Body of pancreas (tissue), 4 donors: ENCODE measurements at regions not wholly inside any gene's neighbourhood (a gene's known extent, or its start where the extent isn't known, plus 50 kb on each side); places are given as distances from the start of the nearest gene placed in this dataset.
"Not testable (repeated sequence)": the region's sequence is repeated elsewhere in the genome, so short reads cannot be mapped to it uniquely, and the experiment has no call there.

Source experiments
- ATAC-seq: fragments of 150-250 bp; one replicate; pipeline ENCODE4 v1.9.1; 2016
- DNase-seq, 4 donors: peaks; one replicate each; pipeline ENCODE4 v3.0.0-alpha.2; 2019
- H3K27ac ChIP-seq, 4 donors: fragments of 200-600 bp; sonication (generic); 1 replicate in 3 of 4; 2 replicates in 1 of 4; pipeline versions ENCODE4 v1.5.1 to v1.6.1; 2016 to 2019; ENCODE audit warnings: mild to moderate bottlenecking in 1 of 4, mixed read lengths in 1 of 4, moderate library complexity in 1 of 4
- H3K27me3 ChIP-seq, 2 donors: fragments of 200-600 bp; sonication (generic); one replicate each; pipeline ENCODE4 v1.6.0; 2016; ENCODE audit warnings: mild to moderate bottlenecking in 1 of 2
- H3K36me3 ChIP-seq, 2 donors: fragments of 200-600 bp; sonication (generic); replicated peaks in 1 of 2; 2 replicates each; pipeline ENCODE4 v1.5.1; 2016; ENCODE audit warnings: low read depth in 2 of 2; ENCODE audit not compliant: insufficient read depth in 1 of 2
- H3K4me1 ChIP-seq: fragments of 200-600 bp; sonication (generic); one replicate; pipeline ENCODE4 v1.6.0; 2016
- H3K4me3 ChIP-seq, 2 donors: fragments of 200-600 bp; sonication (generic); 1 replicate in 1 of 2; 2 replicates in 1 of 2; pipeline ENCODE4 v1.5.1; 2016 to 2019
- H3K9me3 ChIP-seq, 3 donors: fragments of 200-600 bp; sonication (generic); 1 replicate in 2 of 3; 2 replicates in 1 of 3; pipeline ENCODE4 v1.5.1; 2016
- POLR2A ChIP-seq, 3 donors: fragments of 450-650 bp; IDR thresholded peaks; one replicate each; pipeline ENCODE4 v1.6.1; 2016; ENCODE audit warnings: antibody characterized with exemption in 3 of 3, mild to moderate bottlenecking in 2 of 3
- WGBS, 2 donors: methylation state at CpG; one replicate each; pipeline ENCODE4 v1.1.5; 2017; 5-methylcytosine and 5-hydroxymethylcytosine counted together
- intact Hi-C: fragments of 100-400 bp; cut with DNase I; formaldehyde crosslinking; loops from one replicate; pipeline ENCODE4 v1.15.1; 2023
- TF ChIP-seq, protein P1 (sequence below), 7 experiments: fragments of 450-650 bp in 4 of 7; fragments of 200-600 bp in 3 of 7; sonication (generic) in 3 of 7; IDR thresholded peaks; one replicate each; pipeline ENCODE4 v1.5.1; 2016 to 2019; ENCODE audit warnings: antibody characterized with exemption in 7 of 7

DNA sequence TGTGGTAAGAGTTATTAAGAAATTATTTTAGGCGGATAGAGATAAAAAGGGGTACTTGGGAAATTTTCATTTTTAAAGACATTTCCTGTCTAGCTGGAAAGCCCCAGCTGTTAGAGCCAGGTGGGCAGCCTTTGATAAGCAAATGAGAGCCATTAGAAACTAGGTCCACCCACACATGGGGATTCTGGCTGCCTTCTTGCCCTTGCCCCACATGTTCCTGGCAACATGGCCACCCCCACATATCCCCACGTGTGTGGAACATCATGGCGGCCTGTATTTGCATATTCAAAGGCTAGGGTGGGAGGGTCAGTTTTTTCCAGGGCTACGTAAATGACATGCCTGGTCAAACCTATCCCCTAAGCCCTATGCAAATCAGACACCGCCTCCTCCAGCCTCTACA lies 1382.1 kb downstream of the AACS start:
- Histone ChIP-seq H3K4me3 (no peak overlapping the region), H3K27me3 (no peaks in the 10 kb centered on the region), H3K4me1 (no peaks in the 10 kb centered on the region), H3K9me3 (no peaks in the 10 kb centered on the region), H3K27ac (no peak overlapping the region), H3K36me3 (no peaks in the 10 kb centered on the region)
- TF ChIP-seq POLR2A (IDR thresholded peaks at IDR 0.05), result no peak
- TF ChIP-seq, protein P1, sequence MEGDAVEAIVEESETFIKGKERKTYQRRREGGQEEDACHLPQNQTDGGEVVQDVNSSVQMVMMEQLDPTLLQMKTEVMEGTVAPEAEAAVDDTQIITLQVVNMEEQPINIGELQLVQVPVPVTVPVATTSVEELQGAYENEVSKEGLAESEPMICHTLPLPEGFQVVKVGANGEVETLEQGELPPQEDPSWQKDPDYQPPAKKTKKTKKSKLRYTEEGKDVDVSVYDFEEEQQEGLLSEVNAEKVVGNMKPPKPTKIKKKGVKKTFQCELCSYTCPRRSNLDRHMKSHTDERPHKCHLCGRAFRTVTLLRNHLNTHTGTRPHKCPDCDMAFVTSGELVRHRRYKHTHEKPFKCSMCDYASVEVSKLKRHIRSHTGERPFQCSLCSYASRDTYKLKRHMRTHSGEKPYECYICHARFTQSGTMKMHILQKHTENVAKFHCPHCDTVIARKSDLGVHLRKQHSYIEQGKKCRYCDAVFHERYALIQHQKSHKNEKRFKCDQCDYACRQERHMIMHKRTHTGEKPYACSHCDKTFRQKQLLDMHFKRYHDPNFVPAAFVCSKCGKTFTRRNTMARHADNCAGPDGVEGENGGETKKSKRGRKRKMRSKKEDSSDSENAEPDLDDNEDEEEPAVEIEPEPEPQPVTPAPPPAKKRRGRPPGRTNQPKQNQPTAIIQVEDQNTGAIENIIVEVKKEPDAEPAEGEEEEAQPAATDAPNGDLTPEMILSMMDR (IDR thresholded peaks at IDR 0.05), result no peak
- 81 to 83% methylated on average over 5 of the region's 5 CpGs for WGBS, 2 donors
- ATAC-seq (no peak), DNase-seq (no peak)
- intact Hi-C loops, result no loop called here

DNA sequence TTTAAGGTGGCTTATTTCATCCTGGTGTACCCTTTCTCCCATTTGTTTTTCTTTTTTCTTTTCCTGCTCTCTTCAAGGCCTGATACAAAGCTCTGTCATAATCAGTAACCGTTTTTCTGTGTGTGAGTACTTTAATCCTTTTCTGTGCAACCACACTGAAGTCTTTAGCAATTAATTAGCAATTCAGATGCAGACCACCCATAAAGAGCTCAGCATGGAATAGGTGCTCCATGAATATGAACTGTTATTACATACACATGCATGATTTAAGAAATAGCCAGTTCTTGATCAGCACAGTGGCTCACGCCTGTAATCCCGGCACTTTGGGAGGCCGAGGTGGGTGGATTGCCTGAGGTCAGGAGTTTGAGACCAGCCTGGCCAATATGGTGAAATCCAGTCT lies 1386.6 kb downstream of the AACS start:
- intact Hi-C loops, result no loop called here
- no peaks in the 10 kb centered on the region for H3K27me3 ChIP-seq
- no peak overlapping the region for H3K27ac ChIP-seq
- no peak overlapping the region for H3K4me3 ChIP-seq
- H3K36me3 ChIP-seq, result no peaks in the 10 kb centered on the region
- H3K9me3 ChIP-seq, result no peaks in the 10 kb centered on the region
- DNase-seq, result no peak
- TF ChIP-seq POLR2A (IDR thresholded peaks at IDR 0.05), result no peak
- TF ChIP-seq, protein P1 (IDR thresholded peaks at IDR 0.05), result no peak
- no peak for ATAC-seq
- WGBS, 2 donors, result 66 to 68% methylated on average over 4 of the region's 4 CpGs
- H3K4me1 ChIP-seq, result no peaks in the 10 kb centered on the region

DNA sequence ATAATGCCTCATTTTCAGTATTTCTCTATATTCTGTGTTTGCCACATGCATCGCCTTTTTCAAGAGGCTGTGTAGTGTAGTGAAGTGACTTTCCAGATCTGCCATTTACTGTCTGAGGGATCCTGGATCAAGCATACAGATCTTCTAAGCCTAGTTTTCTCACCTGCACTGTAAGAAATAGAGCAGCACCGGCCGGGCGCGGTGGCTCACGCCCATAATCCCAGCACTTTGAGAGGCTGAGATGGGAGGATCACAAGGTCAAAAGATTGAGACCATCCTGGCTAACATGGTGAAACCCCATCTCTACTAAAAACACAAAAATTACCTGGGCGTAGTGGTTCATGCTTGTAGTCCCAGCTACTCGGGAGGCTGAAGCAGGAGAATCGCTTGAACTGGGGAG lies 1387.5 kb downstream of the AACS start:
- 96 to 97% methylated on average over 9 of the region's 9 CpGs for WGBS, 2 donors
- DNase-seq, H3K4me3 ChIP-seq, intact Hi-C loops, H3K4me1 ChIP-seq, H3K36me3 ChIP-seq, ATAC-seq, H3K27ac ChIP-seq, H3K27me3 ChIP-seq, H3K9me3 ChIP-seq: not testable (repeated sequence)

DNA sequence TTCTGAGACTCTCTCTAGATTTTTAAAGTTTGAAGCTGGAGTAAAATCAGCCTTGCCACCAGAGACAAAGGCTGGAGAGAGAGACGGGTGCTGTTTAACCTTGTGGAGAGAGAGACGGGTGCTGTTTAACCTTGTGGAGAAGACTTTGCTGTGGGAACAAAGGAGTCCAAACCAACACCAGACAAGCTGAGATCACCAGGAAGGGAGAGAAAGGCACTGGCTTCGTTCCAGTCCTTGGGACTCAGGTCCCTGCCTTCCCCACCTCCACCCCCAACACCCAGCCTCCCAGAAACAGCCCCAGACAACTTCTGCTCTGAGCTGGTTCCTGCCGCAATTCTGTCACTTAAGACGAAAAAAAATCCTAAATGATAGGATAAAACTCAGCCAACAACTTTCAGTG lies 1389.3 kb downstream of the AACS start:
- intact Hi-C loops, result no loop called here
- Histone ChIP-seq H3K4me1 (no peaks in the 10 kb centered on the region), H3K4me3 (no peak overlapping the region), H3K27me3 (no peaks in the 10 kb centered on the region), H3K36me3 (no peaks in the 10 kb centered on the region), H3K27ac (no peak overlapping the region), H3K9me3 (no peaks in the 10 kb centered on the region)
- ATAC-seq, result no peak
- 56 to 71% methylated on average over 5 of the region's 5 CpGs for WGBS, 2 donors
- TF ChIP-seq, protein P1 (IDR thresholded peaks at IDR 0.05), result no peak
- no peak for TF ChIP-seq POLR2A (IDR thresholded peaks at IDR 0.05)
- DNase-seq, result peak in 1 of 4 donors; percentile 24

DNA sequence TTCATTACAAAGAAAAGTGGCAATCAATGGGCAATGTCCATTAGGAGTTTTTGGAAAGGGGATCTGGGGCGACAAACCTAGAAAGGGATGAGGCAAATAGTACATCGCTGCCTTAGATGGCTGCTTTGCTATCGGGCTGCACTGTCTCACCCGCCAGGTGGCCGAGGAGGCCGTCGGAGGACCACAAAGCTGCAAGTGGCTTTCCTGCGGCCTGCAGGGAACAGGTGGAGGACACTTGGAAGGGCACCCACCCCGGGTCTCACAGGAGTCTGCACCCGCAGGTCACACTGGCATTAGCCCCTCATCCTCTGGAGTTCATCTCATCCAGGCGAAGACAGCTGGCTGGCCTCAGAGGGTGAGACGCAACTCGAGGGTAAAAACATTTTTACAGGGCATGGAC lies 1392.5 kb downstream of the AACS start:
- intact Hi-C loops, result no loop called here
- no peak for ATAC-seq
- TF ChIP-seq POLR2A (IDR thresholded peaks at IDR 0.05), result no peak
- TF ChIP-seq, protein P1 (IDR thresholded peaks at IDR 0.05), result no peak

More for the DNA sequence above, 1392.5 kb downstream of the AACS start:
- WGBS, 2 donors, result 91 to 94% methylated on average over 13 of the region's 13 CpGs
- no peak for DNase-seq
- Histone ChIP-seq H3K27ac (no peak overlapping the region), H3K9me3 (no peaks in the 10 kb centered on the region), H3K4me1 (no peaks in the 10 kb centered on the region), H3K4me3 (no peak overlapping the region), H3K27me3 (no peaks in the 10 kb centered on the region), H3K36me3 (no peaks in the 10 kb centered on the region)
